GM19023 (cell line): ENCODE measurements at regions not wholly inside any gene's neighbourhood (a gene's known extent, or its start where the extent isn't known, plus 50 kb on each side); places are given as distances from the start of the nearest gene placed in this dataset.

Experiments
- ATAC-seq: cut with Tn5 transposase; IDR thresholded peaks from one replicate; pipeline ENCODE4 v1.9.1; 2021; ENCODE audit warnings: mild to moderate bottlenecking, moderate library complexity; ENCODE audit not compliant: unreplicated experiment

GRCh38 chr2:81238462-81238861 is 933.9 kb upstream of the LRRTM1 start:
- ATAC-seq: no peak

- ATAC-seq: no peak
These were observed 931.0 kb upstream of the LRRTM1 start for GRCh38 chr2:81235601-81236000.

- no peak for ATAC-seq
These were observed 930.2 kb upstream of the LRRTM1 start for GRCh38 chr2:81234711-81235110.

- ATAC-seq: no peak
These were observed 921.2 kb upstream of the LRRTM1 start for GRCh38 chr2:81225756-81226155.

- no peak for ATAC-seq
These were observed 909.0 kb upstream of the LRRTM1 start for GRCh38 chr2:81213598-81213997.

- ATAC-seq: no peak
These were observed 901.7 kb upstream of the LRRTM1 start for GRCh38 chr2:81206216-81206615.

GRCh38 chr2:81196933-81197628 is 892.5 kb upstream of the LRRTM1 start:
- no peak for ATAC-seq

- ATAC-seq: no peak
These were observed 891.9 kb upstream of the LRRTM1 start for GRCh38 chr2:81196383-81196851.

GRCh38 chr2:81195774-81196382 is 891.3 kb upstream of the LRRTM1 start:
- no peak for ATAC-seq

- no peak for ATAC-seq
These were observed 890.6 kb upstream of the LRRTM1 start for GRCh38 chr2:81195017-81195773.

- ATAC-seq: no peak
These were observed 890.0 kb upstream of the LRRTM1 start for GRCh38 chr2:81194581-81194980.

- ATAC-seq: no peak
These were observed 889.6 kb upstream of the LRRTM1 start for GRCh38 chr2:81194176-81194575.

- no peak for ATAC-seq
These were observed 877.3 kb upstream of the LRRTM1 start for GRCh38 chr2:81181845-81182244.

- ATAC-seq: no peak
These were observed 866.9 kb upstream of the LRRTM1 start for GRCh38 chr2:81171447-81171846.

GRCh38 chr2:81163583-81163982 is 859.0 kb upstream of the LRRTM1 start:
- ATAC-seq: no peak

GRCh38 chr2:81158505-81158904 is 854.0 kb upstream of the LRRTM1 start:
- ATAC-seq: no peak

GRCh38 chr2:81148323-81148722 is 843.8 kb upstream of the LRRTM1 start:
- ATAC-seq: no peak

GRCh38 chr2:81136296-81136695 is 831.7 kb upstream of the LRRTM1 start:
- ATAC-seq: no peak

- ATAC-seq: no peak
These were observed 792.8 kb upstream of the LRRTM1 start for GRCh38 chr2:81097361-81097760.

GRCh38 chr2:81093031-81093430 is 788.5 kb upstream of the LRRTM1 start:
- ATAC-seq: no peak

- ATAC-seq: no peak
These were observed 783.1 kb upstream of the LRRTM1 start for GRCh38 chr2:81087646-81088045.

- no peak for ATAC-seq
These were observed 779.5 kb upstream of the LRRTM1 start for GRCh38 chr2:81084101-81084500.
